Activated CD8-positive, alpha-beta T cell treated with anti-CD3 and anti-CD28 coated beads for 36 hours (primary cell): ENCODE measurements at regions not wholly inside any gene's neighbourhood (a gene's known extent, or its start where the extent isn't known, plus 50 kb on each side); places are given as distances from the start of the nearest gene placed in this dataset.
"Not testable (repeated sequence)": the region's sequence is repeated elsewhere in the genome, so short reads cannot be mapped to it uniquely, and the experiment has no call there.

ENCODE experiments used
- ATAC-seq: fragments of 200-7000 bp; cut with Tn5 transposase; one replicate; pipeline ENCODE4 v1.10.0; 2021; ENCODE audit warnings: mild to moderate bottlenecking, moderate library complexity
- CTCF ChIA-PET: fragments of 350-600 bp; sonication (Branson Sonifier 250); formaldehyde crosslinking; loops from one replicate; lab custom pipeline; 2021; ENCODE audit warnings: antibody characterized with exemption; lab: Charles Lee
- POLR2A ChIA-PET: fragments of 350-600 bp; sonication (Branson Sonifier 250); formaldehyde crosslinking; loops from one replicate; lab custom pipeline; 2021; ENCODE audit warnings: antibody characterized with exemption; lab: Charles Lee
- DNase-seq: peaks from one replicate; pipeline ENCODE4 v3.0.0-alpha.2; 2020
- H3K27ac Mint-ChIP-seq: one replicate; pipeline ENCODE4 v1.8.0; 2021; ENCODE audit warnings: mild to moderate bottlenecking, mixed read lengths
- H3K27me3 Mint-ChIP-seq: one replicate; pipeline ENCODE4 v1.8.0; 2021; ENCODE audit warnings: mixed read lengths
- H3K36me3 Mint-ChIP-seq: one replicate; pipeline ENCODE4 v1.8.0; 2021; ENCODE audit warnings: low read depth, mixed read lengths
- H3K4me1 Mint-ChIP-seq: one replicate; pipeline ENCODE4 v1.8.0; 2021; ENCODE audit warnings: low read depth, mixed read lengths
- H3K4me3 Mint-ChIP-seq: one replicate; pipeline ENCODE4 v1.8.0; 2021; ENCODE audit warnings: mild to moderate bottlenecking, moderate library complexity, mixed read lengths
- H3K9me3 Mint-ChIP-seq: one replicate; pipeline ENCODE4 v1.8.0; 2021; ENCODE audit warnings: mixed read lengths
- intact Hi-C: fragments of 100-400 bp; cut with micrococcal nuclease; formaldehyde crosslinking; loops from one replicate; pipeline ENCODE4 v1.10.0; 2022
- TF ChIP-seq, protein P1 (sequence below): fragments of 200-600 bp; IDR thresholded peaks from one replicate; pipeline ENCODE4 v1.8.0; 2022; ENCODE audit warnings: antibody characterized with exemption, mild to moderate bottlenecking

GRCh38 chr7:68840991-68841390 is 757.3 kb upstream of the AUTS2 start:
- H3K27ac Mint-ChIP-seq = no peak overlapping the region
- TF ChIP-seq, protein P1, sequence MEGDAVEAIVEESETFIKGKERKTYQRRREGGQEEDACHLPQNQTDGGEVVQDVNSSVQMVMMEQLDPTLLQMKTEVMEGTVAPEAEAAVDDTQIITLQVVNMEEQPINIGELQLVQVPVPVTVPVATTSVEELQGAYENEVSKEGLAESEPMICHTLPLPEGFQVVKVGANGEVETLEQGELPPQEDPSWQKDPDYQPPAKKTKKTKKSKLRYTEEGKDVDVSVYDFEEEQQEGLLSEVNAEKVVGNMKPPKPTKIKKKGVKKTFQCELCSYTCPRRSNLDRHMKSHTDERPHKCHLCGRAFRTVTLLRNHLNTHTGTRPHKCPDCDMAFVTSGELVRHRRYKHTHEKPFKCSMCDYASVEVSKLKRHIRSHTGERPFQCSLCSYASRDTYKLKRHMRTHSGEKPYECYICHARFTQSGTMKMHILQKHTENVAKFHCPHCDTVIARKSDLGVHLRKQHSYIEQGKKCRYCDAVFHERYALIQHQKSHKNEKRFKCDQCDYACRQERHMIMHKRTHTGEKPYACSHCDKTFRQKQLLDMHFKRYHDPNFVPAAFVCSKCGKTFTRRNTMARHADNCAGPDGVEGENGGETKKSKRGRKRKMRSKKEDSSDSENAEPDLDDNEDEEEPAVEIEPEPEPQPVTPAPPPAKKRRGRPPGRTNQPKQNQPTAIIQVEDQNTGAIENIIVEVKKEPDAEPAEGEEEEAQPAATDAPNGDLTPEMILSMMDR = no peak
- ChIA-PET POLR2A (no interaction called here), CTCF (no interaction called here)
- ATAC-seq = no peak
- intact Hi-C loops = no loop called here
- no peak for DNase-seq
- H3K4me1 Mint-ChIP-seq = no peaks in the 10 kb centered on the region
- H3K27me3 Mint-ChIP-seq = no peaks in the 10 kb centered on the region
- H3K36me3 Mint-ChIP-seq = no peaks in the 10 kb centered on the region
- no peak overlapping the region for H3K4me3 Mint-ChIP-seq
- peaks cover 3% of the 10 kb centered on the region for H3K9me3 Mint-ChIP-seq

DNA sequence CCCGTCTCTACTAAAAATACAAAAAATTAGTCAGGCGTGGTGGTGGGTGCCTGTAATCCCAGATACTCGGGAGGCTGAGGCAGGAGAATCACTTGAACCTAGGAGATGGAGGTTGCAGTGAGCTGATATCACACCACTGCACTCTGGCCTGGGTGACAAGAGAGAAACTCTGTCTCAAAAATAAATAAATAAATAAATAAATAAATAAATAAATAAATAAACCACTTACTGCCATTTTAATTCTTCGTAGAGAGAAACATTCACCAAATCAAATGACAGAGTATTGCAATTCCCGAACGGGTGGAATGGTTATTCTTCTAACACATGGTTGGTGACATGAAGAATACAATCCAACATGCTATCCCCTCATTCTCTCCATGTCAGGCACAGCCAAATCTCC is 754.3 kb upstream of the AUTS2 start:
- H3K4me3 Mint-ChIP-seq, CTCF ChIA-PET, H3K36me3 Mint-ChIP-seq, H3K27ac Mint-ChIP-seq, DNase-seq, H3K9me3 Mint-ChIP-seq, ATAC-seq, H3K4me1 Mint-ChIP-seq, POLR2A ChIA-PET, intact Hi-C loops, H3K27me3 Mint-ChIP-seq: not testable (repeated sequence)

DNA sequence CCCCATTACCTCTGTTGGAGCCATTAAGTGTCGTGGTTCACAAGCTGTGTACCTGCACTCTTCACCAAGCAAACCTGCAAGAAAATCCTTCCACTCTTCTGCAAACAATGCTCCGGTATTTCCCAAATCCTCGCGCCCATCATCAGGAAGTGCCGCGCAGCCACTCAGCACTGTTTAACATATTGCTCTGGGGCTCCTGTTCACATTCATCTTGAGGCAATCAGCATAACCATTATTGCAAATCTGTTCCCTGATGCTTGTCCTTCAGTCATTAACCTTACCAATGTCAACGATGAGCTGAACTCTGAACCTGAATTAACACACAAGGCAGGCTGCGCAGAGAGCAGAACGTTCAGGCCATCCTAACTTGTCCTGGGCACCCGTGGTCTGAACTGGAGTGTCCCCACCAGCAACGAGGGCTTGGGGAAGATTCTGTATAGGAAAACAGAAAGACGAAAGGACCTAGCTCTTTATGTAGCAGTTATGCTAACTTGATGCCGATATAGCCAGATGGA is 751.4 kb upstream of the AUTS2 start:
- H3K27me3 Mint-ChIP-seq = no peaks in the 10 kb centered on the region
- ATAC-seq (no peak), DNase-seq (no peak)
- intact Hi-C loops = no loop called here
- no peak overlapping the region for H3K4me3 Mint-ChIP-seq
- ChIA-PET CTCF (no interaction called here), POLR2A (no interaction called here)
- H3K9me3 Mint-ChIP-seq = peaks cover 6% of the 10 kb centered on the region
- no peaks in the 10 kb centered on the region for H3K4me1 Mint-ChIP-seq
- TF ChIP-seq, protein P1 = no peak
- no peak overlapping the region for H3K27ac Mint-ChIP-seq
- H3K36me3 Mint-ChIP-seq = no peaks in the 10 kb centered on the region

GRCh38 chr7:68853254-68853653 is 745.0 kb upstream of the AUTS2 start:
- DNase-seq (no peak), ATAC-seq (no peak)
- intact Hi-C loops = no loop called here
- Mint-ChIP-seq H3K4me1 (no peaks in the 10 kb centered on the region), H3K4me3 (no peak overlapping the region), H3K27me3 (no peaks in the 10 kb centered on the region), H3K9me3 (peaks cover 3% of the 10 kb centered on the region), H3K36me3 (no peaks in the 10 kb centered on the region), H3K27ac (no peak overlapping the region)
- ChIA-PET CTCF (no interaction called here), POLR2A (no interaction called here)
- TF ChIP-seq, protein P1 = no peak

DNA sequence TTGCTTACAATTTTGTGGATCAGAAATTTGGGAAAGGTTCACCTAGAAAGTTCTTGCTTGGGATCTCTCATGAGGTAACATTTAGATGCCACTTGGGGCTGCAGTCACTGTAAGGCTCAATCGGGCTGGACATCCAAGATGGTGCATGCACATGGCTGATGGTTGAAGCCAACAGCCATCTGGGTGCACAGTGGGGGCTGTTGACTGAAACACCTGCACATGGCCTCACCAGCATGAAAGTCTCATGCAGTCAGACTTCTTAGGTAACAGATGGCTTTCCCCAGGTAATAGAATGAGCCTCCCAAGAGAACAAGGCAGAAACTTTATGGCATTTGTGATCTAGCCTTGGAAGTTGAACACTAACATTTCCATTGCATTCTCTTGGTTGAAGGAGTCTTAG is 740.7 kb upstream of the AUTS2 start:
- no peak for DNase-seq
- Mint-ChIP-seq H3K4me3 (no peak overlapping the region), H3K4me1 (no peaks in the 10 kb centered on the region), H3K9me3 (peaks cover 3% of the 10 kb centered on the region), H3K36me3 (no peaks in the 10 kb centered on the region), H3K27ac (no peak overlapping the region), H3K27me3 (no peaks in the 10 kb centered on the region)
- CTCF ChIA-PET = no interaction called here
- intact Hi-C loops = no loop called here
- TF ChIP-seq, protein P1 = no peak
- POLR2A ChIA-PET = no interaction called here
- no peak for ATAC-seq

- no peak for DNase-seq
- Mint-ChIP-seq H3K4me3 (no peak overlapping the region), H3K27me3 (no peaks in the 10 kb centered on the region), H3K9me3 (peaks cover 3% of the 10 kb centered on the region), H3K4me1 (no peaks in the 10 kb centered on the region), H3K36me3 (no peaks in the 10 kb centered on the region), H3K27ac (no peak overlapping the region)
- intact Hi-C loops = no loop called here
- ATAC-seq = no peak
- ChIA-PET CTCF (no interaction called here), POLR2A (no interaction called here)
- TF ChIP-seq, protein P1 = no peak
Measured at GRCh38 chr7:68858497-68858896, 739.8 kb upstream of the AUTS2 start.
